ENCODE measurements at regions not wholly inside any gene's neighbourhood (a gene's known extent, or its start where the extent isn't known, plus 50 kb on each side); places are given as distances from the start of the nearest gene placed in this dataset.

GRCh38 chr6:41442352-41442672, 103.9 kb upstream of the FOXP4 start:
- peak overlapping the region; percentile 92 for H3K27ac ChIP-seq
- no peaks in the 10 kb centered on the region for H3K36me3 ChIP-seq
- TF ChIP-seq CTCF (IDR thresholded peaks at IDR 0.05; ENCODE audit: low read depth, low read length) = no peak
- peaks cover 36% of the 10 kb centered on the region for H3K4me1 ChIP-seq (ENCODE audit: low read depth)
- no peak for DNase-seq (ENCODE audit: low read depth in 1 of 2, low spot score in 1 of 2)
- H3K9me3 ChIP-seq (ENCODE audit: low read depth) = no peaks in the 10 kb centered on the region
- no peak overlapping the region for H3K4me3 ChIP-seq
- no peaks in the 10 kb centered on the region for H3K27me3 ChIP-seq

- Histone ChIP-seq H3K9me3 (ENCODE audit: low read depth) (no peaks in the 10 kb centered on the region), H3K36me3 (no peaks in the 10 kb centered on the region), H3K27ac (peak overlapping the region; percentile 92), H3K27me3 (no peaks in the 10 kb centered on the region), H3K4me3 (peak overlapping the region; percentile 17), H3K4me1 (ENCODE audit: low read depth) (peaks cover 36% of the 10 kb centered on the region)
- peak; percentile 70 for TF ChIP-seq CTCF (IDR thresholded peaks at IDR 0.05; ENCODE audit: low read depth, low read length)
- peak; percentile 81 to 92 for DNase-seq (ENCODE audit: low read depth in 1 of 2, low spot score in 1 of 2)
Measured at GRCh38 chr6:41442800-41443501, 103.2 kb upstream of the FOXP4 start.

- Histone ChIP-seq H3K27me3 (no peaks in the 10 kb centered on the region), H3K27ac (peak overlapping the region; percentile 92), H3K36me3 (no peaks in the 10 kb centered on the region), H3K9me3 (ENCODE audit: low read depth) (no peaks in the 10 kb centered on the region), H3K4me1 (ENCODE audit: low read depth) (peaks cover 36% of the 10 kb centered on the region), H3K4me3 (no peak overlapping the region)
- DNase-seq (ENCODE audit: low read depth in 1 of 2, low spot score in 1 of 2) = peak in 1 of 2 donors; percentile 79
- TF ChIP-seq CTCF (IDR thresholded peaks at IDR 0.05; ENCODE audit: low read depth, low read length) = no peak
Measured at GRCh38 chr6:41443616-41444525, 102.3 kb upstream of the FOXP4 start.

GRCh38 chr6:41445261-41445660, 100.9 kb upstream of the FOXP4 start:
- Histone ChIP-seq H3K27me3 (no peaks in the 10 kb centered on the region), H3K27ac (peak overlapping the region; percentile 22), H3K9me3 (ENCODE audit: low read depth) (no peaks in the 10 kb centered on the region), H3K36me3 (no peaks in the 10 kb centered on the region), H3K4me1 (ENCODE audit: low read depth) (peaks cover 41% of the 10 kb centered on the region), H3K4me3 (no peak overlapping the region)
- peak in 1 of 2 donors; percentile 69 for DNase-seq (ENCODE audit: low read depth in 1 of 2, low spot score in 1 of 2)
- no peak for TF ChIP-seq CTCF (IDR thresholded peaks at IDR 0.05; ENCODE audit: low read depth, low read length)

- H3K27me3 ChIP-seq = no peaks in the 10 kb centered on the region
- H3K36me3 ChIP-seq = no peaks in the 10 kb centered on the region
- no peak overlapping the region for H3K27ac ChIP-seq
- no peak for TF ChIP-seq CTCF (IDR thresholded peaks at IDR 0.05; ENCODE audit: low read depth, low read length)
- H3K4me1 ChIP-seq (ENCODE audit: low read depth) = peaks cover 48% of the 10 kb centered on the region
- no peak for DNase-seq (ENCODE audit: low read depth in 1 of 2, low spot score in 1 of 2)
- no peaks in the 10 kb centered on the region for H3K9me3 ChIP-seq (ENCODE audit: low read depth)
- H3K4me3 ChIP-seq = no peak overlapping the region
Measured at GRCh38 chr6:41446132-41446531, 100.0 kb upstream of the FOXP4 start.

Measured in cardiac muscle cell (in vitro differentiated cells and primary cell).